Endometrial microvascular endothelial cells (primary cell): ENCODE measurements at regions not wholly inside any gene's neighbourhood (a gene's known extent, or its start where the extent isn't known, plus 50 kb on each side); places are given as distances from the start of the nearest gene placed in this dataset.

Experiments
- in situ Hi-C: cut with HindIII; loops from 2 replicates; pipeline ENCODE4 v1.10.0; 2017; ENCODE audit warnings: low sequenced_read_pairs, low pct_unique_long_range_greater_than_20kb; ENCODE audit errors: inconsistent ontology term

- in situ Hi-C loops = loop anchor here (5.0 kb wide), 1 partner anchor 93 kb away; no protein-coding TSS in a partner anchor
Observed at GRCh38 chr2:9139491-9140443, 66.8 kb upstream of the ASAP2 start.

- in situ Hi-C loops = no loop called here
Observed at GRCh38 chr2:9137379-9138150, 69.0 kb upstream of the ASAP2 start.

GRCh38 chr2:9135822-9136558 lies 70.6 kb upstream of the ASAP2 start:
- in situ Hi-C loops = no loop called here

- in situ Hi-C loops = no loop called here
Observed at GRCh38 chr2:9127316-9127715, 79.3 kb upstream of the ASAP2 start.

- in situ Hi-C loops = no loop called here
Observed at GRCh38 chr2:9126540-9126939, 80.1 kb upstream of the ASAP2 start.

- in situ Hi-C loops = no loop called here
Observed at GRCh38 chr2:9124231-9124741, 82.3 kb upstream of the ASAP2 start.

GRCh38 chr2:9123069-9123468 lies 83.5 kb upstream of the ASAP2 start:
- in situ Hi-C loops = no loop called here

GRCh38 chr2:9122367-9122766 lies 84.2 kb upstream of the ASAP2 start:
- in situ Hi-C loops = no loop called here

- in situ Hi-C loops = no loop called here
Observed at GRCh38 chr2:9118383-9118960, 88.1 kb upstream of the ASAP2 start.

GRCh38 chr2:9115229-9115628 lies 91.4 kb upstream of the ASAP2 start:
- in situ Hi-C loops = no loop called here

GRCh38 chr2:9114458-9114857 lies 92.2 kb upstream of the ASAP2 start:
- in situ Hi-C loops = no loop called here

- in situ Hi-C loops = no loop called here
Observed at GRCh38 chr2:9113916-9114315, 92.7 kb upstream of the ASAP2 start.

- in situ Hi-C loops = no loop called here
Observed at GRCh38 chr2:9113262-9113661, 93.3 kb upstream of the ASAP2 start.

GRCh38 chr2:9112079-9112721 lies 94.4 kb upstream of the ASAP2 start:
- in situ Hi-C loops = no loop called here

GRCh38 chr2:9110893-9111569 lies 95.6 kb upstream of the ASAP2 start:
- in situ Hi-C loops = no loop called here

- in situ Hi-C loops = no loop called here
Observed at GRCh38 chr2:9110346-9110884, 96.2 kb upstream of the ASAP2 start.

- in situ Hi-C loops = no loop called here
Observed at GRCh38 chr2:9109871-9110270, 96.7 kb upstream of the ASAP2 start.
